HT-29 (cell line): ENCODE measurements at regions not wholly inside any gene's neighbourhood (a gene's known extent, or its start where the extent isn't known, plus 50 kb on each side); places are given as distances from the start of the nearest gene placed in this dataset.
"Not testable (repeated sequence)": the region's sequence is repeated elsewhere in the genome, so short reads cannot be mapped to it uniquely, and the experiment has no call there.

Source experiments
- DNase-seq: peaks from one replicate; pipeline ENCODE4 v3.0.0-alpha.2; 2015; ENCODE audit warnings: low spot score

GRCh38 chr9:103611950-103612349, 482.2 kb upstream of the SMC2 start:
- DNase-seq: not testable (repeated sequence)

DNA sequence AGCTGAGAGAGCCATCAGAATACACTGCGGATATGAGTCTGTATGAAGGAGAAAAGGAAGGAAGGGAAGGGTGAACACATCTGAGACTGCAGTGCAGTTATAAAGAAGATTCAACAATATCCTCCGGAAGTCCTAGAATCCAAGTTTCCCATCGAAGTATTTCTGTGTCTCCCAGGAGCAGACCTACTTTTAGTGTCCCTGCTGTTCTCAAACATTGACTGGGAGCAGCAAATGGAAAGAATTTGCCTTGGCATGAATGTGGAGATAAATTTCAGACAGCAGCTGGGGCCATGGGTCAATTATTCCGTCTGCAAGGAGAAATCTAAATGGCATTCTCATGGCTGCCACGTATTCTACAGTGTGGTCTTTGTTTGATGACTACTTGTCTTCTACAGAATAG, 478.1 kb upstream of the SMC2 start:
- DNase-seq: no peak

DNA sequence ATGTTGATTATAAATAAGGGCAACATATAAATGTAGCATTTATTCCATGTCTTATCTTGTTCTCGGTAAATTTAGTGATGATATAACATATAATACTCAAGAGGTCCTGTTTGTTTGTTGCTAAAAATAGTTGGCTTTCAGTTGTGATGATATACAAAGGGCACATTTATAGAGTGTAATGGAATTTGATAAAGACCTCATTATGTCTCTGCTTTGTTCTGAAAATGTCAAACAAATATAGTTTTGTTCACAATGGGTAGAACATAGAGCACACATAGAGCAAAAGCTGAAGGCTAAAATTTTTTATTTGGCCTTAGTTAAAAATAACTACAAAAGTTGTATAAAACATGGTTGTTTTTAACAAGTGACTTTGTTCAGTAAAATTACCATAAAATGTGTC, 477.1 kb upstream of the SMC2 start:
- no peak for DNase-seq

DNA sequence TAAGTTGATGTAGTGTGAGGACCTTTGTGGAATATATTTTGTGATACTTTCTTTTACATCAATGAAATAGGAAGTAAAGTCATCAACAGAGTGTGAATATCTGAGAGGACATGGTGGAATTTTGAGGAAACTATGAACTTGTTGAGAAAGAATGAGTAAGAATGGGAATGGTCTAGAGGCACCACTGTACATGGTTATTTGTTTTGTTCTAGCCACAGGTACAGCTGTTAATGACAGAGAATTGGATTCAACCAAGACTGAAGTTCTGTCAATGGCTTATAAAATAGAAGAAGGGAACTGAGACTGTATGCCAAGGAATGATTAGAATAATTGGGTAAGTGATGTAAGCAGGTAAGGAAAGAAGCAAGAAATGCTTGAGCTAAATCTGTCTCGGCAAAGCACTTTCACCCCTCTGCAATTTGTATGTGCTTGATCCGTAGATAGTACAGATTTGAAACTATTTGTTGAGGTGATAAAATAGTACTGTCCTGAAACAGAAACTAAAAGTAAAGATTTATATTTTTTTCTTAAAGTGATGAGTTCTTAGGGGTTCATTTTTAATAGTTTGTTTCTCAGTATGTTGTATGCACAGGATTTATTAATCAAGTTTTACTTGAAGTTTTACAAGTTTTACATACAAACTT, 468.8 kb upstream of the SMC2 start:
- DNase-seq: no peak

DNA sequence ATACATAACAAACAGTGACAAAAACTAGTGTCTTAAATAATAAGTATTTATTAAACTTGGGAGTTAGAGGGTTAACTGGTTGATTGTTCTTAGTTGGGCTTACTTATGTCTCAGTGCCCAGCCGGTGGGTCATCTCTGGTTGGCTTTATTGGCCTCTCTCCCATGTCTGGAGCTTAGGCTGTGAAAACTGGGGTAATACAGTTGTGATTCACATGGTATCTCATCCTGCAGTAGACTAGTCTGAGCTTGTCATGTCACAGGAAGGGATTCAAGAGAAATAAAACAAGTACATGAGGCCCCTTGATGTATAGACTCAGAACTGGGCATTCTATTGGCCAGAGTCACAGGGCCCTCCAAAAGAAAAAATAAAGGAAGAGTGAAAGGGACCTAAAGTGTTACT, 466.4 kb upstream of the SMC2 start:
- DNase-seq: no peak

GRCh38 chr9:103649086-103649485, 445.0 kb upstream of the SMC2 start:
- DNase-seq: no peak

DNA sequence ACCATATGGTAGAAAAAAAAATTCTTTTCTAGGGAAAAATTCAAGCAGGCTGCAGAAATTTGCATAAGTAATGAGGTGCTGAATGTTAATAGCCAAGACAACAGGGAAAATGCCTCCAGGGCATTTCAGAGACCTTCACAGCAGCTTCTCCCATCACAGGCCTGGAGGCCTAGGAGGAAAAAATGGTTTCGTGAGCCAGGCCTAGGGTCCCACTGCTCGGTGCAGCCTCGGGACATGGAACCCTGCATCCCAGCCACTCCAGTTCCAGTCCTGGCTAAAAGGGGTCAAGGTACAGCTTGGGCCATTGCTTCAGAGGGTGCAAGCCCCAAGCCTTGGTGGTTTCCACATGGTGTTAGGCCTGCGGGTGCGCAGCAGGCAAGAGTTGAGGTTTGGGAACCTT, 436.0 kb upstream of the SMC2 start:
- no peak for DNase-seq

GRCh38 chr9:103660830-103661229, 433.3 kb upstream of the SMC2 start:
- no peak for DNase-seq

DNA sequence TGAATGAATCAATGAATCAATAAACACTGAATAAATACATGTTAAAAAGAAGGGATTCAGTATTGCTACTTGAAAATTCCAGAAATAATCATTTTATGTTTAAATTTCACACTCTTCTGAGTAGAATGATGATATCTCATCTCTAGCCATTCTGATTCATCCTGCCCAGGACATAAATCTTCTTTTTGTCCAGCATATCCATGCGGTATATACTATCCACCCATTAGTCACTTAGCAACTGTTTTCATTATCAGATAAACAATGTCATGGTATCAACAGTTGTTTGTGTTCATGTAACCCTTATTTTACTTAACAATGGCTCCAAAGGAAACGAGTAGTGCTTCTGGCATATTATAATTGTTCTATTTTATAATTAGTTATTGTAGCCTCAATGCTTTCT, 432.4 kb upstream of the SMC2 start:
- no peak for DNase-seq

DNA sequence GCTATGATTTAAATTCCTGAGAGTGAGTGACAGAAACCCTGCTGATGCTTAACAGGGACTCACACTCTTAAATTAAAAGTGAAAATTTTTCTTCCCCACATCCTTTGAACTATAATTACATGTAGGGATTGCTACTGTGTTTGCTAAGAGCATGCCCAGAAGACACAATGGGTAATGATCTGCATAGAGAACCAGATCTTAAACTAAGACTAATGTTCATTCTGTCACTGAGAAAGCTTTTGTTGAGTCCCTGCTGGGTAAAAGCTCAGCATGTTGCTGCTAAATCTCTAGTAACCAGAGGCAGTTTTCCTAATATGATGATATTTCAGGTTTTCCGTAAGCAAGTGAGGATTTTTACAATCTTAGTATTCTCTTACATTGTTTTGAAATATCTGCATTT, 424.8 kb upstream of the SMC2 start:
- DNase-seq: no peak

- DNase-seq: no peak
These were observed 419.8 kb upstream of the SMC2 start for GRCh38 chr9:103674271-103674670.

DNA sequence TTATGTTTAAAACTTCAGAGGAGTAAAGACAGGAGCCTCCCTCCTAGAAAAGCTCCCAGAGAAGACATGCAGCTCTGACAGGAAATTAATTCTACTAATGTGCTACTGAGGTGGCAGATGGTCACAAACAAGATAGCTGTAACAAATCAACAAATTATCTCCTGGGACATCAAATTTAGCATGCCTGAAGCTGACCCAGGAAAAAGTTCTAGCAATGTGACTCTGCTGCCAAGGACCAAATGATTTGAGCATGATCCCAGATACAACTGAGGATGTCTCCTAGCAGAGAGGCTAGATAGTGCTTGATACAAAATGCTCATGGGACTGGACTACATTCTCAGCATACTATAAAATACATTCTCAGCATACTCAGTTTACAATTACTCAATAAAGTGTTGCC, 413.5 kb upstream of the SMC2 start:
- DNase-seq: no peak

DNA sequence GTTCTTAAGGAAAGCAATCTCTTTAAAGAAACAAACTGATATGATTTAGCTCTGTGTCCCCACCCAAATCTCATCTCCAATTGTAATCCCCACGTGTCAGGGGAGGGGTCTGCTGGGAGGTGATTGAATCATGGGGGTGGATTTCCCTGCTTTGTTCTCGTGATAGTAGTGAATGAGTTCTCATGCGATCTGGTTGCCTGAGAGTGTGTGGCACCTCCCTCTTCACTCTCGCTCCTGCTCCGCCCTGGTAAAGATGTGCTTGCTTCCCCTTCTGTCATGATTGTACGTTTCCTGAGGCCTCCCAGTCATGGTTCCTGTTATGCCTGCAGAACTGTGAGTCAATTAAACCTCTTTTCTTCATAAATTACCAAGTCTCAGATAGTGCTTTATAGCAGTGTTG, 412.7 kb upstream of the SMC2 start:
- DNase-seq: no peak

DNA sequence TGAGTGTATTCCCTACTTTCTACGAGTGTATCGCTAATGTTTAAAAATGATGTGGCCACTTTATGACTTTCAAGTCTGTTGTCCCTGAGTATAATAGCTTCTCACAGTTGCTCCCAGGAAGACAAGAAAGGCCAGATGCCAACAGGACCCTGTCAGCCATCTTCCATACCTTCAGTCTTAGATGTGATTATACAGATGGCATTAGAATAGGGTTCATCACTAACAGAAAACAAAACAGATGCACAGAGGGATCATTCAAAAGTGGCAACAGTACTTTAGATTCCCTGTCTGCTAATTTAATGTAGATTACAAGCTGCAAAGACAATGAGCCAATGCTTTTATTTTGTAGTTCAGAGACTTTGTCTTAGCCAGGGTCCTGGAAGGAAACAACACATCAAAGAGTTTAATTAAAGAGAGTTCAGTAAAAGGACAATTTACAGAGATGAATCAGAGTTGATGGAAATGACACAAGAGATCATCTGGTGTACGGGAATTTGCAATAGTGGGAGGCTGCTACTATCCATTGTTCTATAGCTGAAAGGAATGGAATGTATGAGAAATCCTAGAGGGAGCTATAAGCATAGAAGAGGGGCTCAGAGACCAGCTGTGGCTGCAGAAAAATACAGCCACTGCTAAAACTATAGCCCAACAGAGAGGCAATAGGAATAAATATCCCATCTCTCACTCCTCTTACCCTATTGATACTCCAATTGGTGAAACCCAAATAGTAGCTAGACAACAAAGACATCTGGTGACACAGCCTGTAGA, 393.7 kb upstream of the SMC2 start:
- no peak for DNase-seq

DNA sequence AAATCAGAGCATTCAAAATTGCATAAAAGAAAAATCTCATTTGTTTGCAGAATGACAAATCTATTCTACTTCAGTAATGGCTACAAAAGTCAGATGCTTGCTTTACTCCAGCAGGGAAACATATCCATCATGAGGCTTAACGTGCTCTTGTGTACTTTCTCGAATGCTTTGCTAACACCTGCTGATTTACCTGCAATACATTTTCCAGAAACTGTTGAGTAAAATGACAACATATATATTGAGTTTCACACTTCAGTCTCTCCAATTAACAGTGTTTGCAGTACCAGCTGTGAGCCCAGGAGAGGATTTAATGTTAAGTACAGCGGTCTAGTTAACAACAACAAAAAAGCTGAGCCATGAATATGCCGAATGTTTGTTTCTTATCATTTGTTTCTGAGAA, 391.5 kb upstream of the SMC2 start:
- DNase-seq: no peak

DNA sequence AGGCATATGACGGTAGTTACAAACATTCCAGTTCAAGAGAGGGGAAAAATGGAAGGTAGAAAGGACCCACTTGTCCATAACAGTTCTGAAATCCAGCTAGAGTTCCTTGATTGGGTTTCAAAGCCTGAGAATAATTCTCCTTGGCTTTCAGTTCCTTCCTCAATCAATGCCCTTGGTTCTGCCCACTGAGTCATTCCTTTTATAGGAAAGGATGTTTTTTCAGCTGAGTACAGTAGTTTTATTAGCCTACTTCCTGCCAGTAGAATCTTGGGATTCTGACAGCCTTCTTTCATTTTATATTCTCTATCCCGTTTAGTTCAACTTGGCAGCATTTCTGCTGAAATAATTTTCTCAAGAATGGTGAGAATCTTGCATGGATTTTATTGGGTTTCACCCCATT, 386.9 kb upstream of the SMC2 start:
- no peak for DNase-seq

DNA sequence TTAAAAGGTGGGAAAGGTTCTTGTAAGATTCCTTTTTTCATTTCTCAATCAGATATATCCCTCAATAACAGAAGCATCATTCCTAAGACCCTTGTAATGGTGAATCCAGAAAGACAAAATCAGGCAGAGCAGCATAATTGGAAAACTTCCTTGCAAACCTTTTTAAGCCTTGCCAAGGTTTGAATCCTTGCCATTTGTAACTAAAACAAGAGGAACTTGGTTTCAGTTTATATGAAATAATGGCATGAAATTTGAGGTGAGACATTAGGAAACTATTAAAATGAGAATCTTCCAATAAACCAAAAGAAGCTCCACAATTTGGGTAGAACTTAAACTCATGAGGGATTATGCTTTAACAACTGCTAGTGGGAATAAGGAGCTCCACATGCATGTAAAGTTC, 384.7 kb upstream of the SMC2 start:
- DNase-seq: no peak

DNA sequence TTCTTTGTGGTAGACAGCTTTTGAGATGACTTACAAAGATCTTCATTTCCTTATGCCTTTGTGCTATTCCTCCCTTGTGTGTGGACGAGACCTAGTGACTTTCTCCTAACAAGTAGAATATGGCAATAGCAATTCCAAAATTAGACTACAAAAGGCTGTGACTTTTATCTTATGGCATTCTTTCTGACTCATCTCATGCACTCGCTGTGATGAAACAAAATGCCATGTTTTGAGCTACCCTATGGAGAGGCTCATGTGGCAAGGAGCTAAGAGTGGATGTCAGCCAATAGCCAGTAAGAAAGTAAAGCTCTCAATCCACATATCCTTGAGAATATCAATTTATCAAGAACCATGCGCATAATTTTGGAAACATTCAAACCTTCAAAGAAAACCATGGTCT, 380.5 kb upstream of the SMC2 start:
- no peak for DNase-seq

- no peak for DNase-seq
These were observed 379.1 kb upstream of the SMC2 start for GRCh38 chr9:103714992-103715391.

DNA sequence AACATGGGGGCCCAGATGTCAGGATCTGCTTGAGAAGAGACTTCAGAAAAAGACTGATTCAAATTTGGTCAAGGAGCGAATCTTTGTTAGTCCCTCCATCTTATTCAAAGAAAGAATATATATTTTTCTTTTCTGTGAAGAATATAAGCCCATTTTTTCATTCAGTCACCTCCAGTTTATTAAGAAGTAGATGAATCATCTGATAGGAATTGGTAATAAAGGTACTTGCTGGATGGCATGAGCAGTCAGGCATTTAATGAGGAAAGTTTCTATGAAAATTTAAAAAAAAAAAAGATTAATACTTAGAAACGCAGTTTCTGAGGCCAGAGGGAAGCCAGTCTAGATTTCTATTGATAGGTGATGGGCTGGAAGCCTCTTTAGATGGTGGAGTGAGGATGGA, 373.1 kb upstream of the SMC2 start:
- no peak for DNase-seq

- DNase-seq: no peak
These were observed 363.2 kb upstream of the SMC2 start for GRCh38 chr9:103730866-103731265.

DNA sequence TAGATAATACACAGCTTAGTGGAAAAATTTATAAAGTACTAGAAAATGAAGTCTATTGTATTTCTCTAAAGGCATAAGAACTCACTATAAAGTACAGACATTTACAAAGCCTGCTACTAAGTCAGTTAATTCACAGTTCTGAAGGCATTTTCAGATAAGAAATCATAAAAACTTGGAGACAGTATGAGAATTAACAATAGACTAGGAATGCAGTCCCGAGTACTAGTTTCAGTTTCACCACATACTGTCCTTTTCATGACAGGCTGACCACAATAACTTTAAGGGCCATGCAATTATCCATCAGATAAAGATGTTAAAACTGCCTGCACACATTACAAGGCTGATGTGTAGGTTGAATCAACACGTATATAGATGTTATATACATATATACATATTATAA, 362.6 kb upstream of the SMC2 start:
- DNase-seq: no peak

- DNase-seq: no peak
These were observed 359.6 kb upstream of the SMC2 start for GRCh38 chr9:103734471-103734870.

- no peak for DNase-seq
These were observed 338.7 kb upstream of the SMC2 start for GRCh38 chr9:103755441-103755840.
